HL-60 (cell line): ENCODE measurements at regions not wholly inside any gene's neighbourhood (a gene's known extent, or its start where the extent isn't known, plus 50 kb on each side); places are given as distances from the start of the nearest gene placed in this dataset.

Source experiments
- DNase-seq, 2 experiments: peaks; one replicate each; pipeline ENCODE4 v3.0.0-alpha.2; 2010 to 2020; ENCODE audit warnings: low read depth in 1 of 2, low spot score in 1 of 2
- H3K27ac ChIP-seq: fragments of 250-450 bp; sonication (Bioruptor Pico); replicated peaks from 2 replicates; pipeline ENCODE4 v1.5.1; 2020; ENCODE audit warnings: mild to moderate bottlenecking, moderate library complexity
- H3K27me3 ChIP-seq: fragments of 250-450 bp; sonication (Bioruptor Pico); 2 replicates; pipeline ENCODE4 v1.5.1; 2021; ENCODE audit warnings: mild to moderate bottlenecking, moderate library complexity; ENCODE audit not compliant: insufficient read depth, poor library complexity, severe bottlenecking
- H3K4me3 ChIP-seq: replicated peaks from 2 replicates; pipeline ENCODE4 v1.5.1; 2011; ENCODE audit warnings: mild to moderate bottlenecking, control low read depth, low read length; ENCODE audit not compliant: insufficient read depth
- CTCF ChIP-seq: IDR thresholded peaks from one replicate; pipeline ENCODE4 v1.5.1; 2011; ENCODE audit warnings: low read length, control low read depth, inconsistent platforms; ENCODE audit not compliant: insufficient read depth
- GABPA ChIP-seq: IDR thresholded peaks from 2 replicates; pipeline ENCODE4 v1.6.1; 2012; ENCODE audit warnings: low read depth
- POLR2AphosphoS5 ChIP-seq: IDR thresholded peaks from 2 replicates; pipeline ENCODE4 v1.6.1; 2012; ENCODE audit warnings: low read depth
- REST ChIP-seq: IDR thresholded peaks from 2 replicates; pipeline ENCODE4 v1.6.1; 2012; ENCODE audit warnings: low read depth; ENCODE audit not compliant: insufficient replicate concordance
- SPI1 ChIP-seq: IDR thresholded peaks from 2 replicates; pipeline ENCODE4 v1.6.1; 2012; ENCODE audit warnings: low read depth, mild to moderate bottlenecking, borderline replicate concordance

GRCh38 chr2:76044701-76045100 is 334.0 kb upstream of the GCFC2 start:
- no peak for DNase-seq
- TF ChIP-seq CTCF (no peak), REST (no peak)
- Histone ChIP-seq H3K4me3 (no peak overlapping the region), H3K27ac (no peak overlapping the region), H3K27me3 (no peaks in the 10 kb centered on the region)

- no peak overlapping the region for H3K27ac ChIP-seq
- no peaks in the 10 kb centered on the region for H3K27me3 ChIP-seq
- no peak for DNase-seq
- no peak overlapping the region for H3K4me3 ChIP-seq
- TF ChIP-seq SPI1, result peak; percentile 71
- TF ChIP-seq GABPA, result no peak
- TF ChIP-seq CTCF, result no peak
- TF ChIP-seq POLR2AphosphoS5, result no peak
- TF ChIP-seq REST, result no peak
These were observed 328.8 kb upstream of the GCFC2 start for GRCh38 chr2:76039505-76039904.

GRCh38 chr2:76027761-76028160 is 317.0 kb upstream of the GCFC2 start:
- Histone ChIP-seq H3K27ac (no peak overlapping the region), H3K4me3 (no peak overlapping the region), H3K27me3 (no peaks in the 10 kb centered on the region)
- TF ChIP-seq POLR2AphosphoS5 (no peak), SPI1 (no peak), GABPA (no peak), REST (no peak), CTCF (no peak)
- DNase-seq, result no peak
